ENCODE measurements at regions not wholly inside any gene's neighbourhood (a gene's known extent, or its start where the extent isn't known, plus 50 kb on each side); places are given as distances from the start of the nearest gene placed in this dataset.

GRCh38 chr11:97938789-97939188, 1082.0 kb upstream of the CNTN5 start:
- TF ChIP-seq EZH2 (IDR thresholded peaks at IDR 0.05): no peak
- no peak for TF ChIP-seq CTCF (IDR thresholded peaks at IDR 0.05)
